GM11168 (cell line): ENCODE measurements at regions not wholly inside any gene's neighbourhood (a gene's known extent, or its start where the extent isn't known, plus 50 kb on each side); places are given as distances from the start of the nearest gene placed in this dataset.

Experiments
- in situ Hi-C: fragments of 300-500 bp; cut with MboI; formaldehyde crosslinking; loops from one replicate; pipeline ENCODE4 v1.12.0; 2022; ENCODE audit warnings: low sequenced_read_pairs; ENCODE audit not compliant: unreplicated experiment

- in situ Hi-C loops, result no loop called here
Observed at GRCh38 chr12:25013061-25013460, 64.2 kb upstream of the BCAT1 start.

GRCh38 chr12:25009496-25010092, 60.7 kb upstream of the BCAT1 start:
- in situ Hi-C loops, result no loop called here

- in situ Hi-C loops, result no loop called here
Observed at GRCh38 chr12:25005376-25005775, 56.5 kb upstream of the BCAT1 start.

GRCh38 chr12:25004447-25004846, 55.5 kb upstream of the BCAT1 start:
- in situ Hi-C loops, result no loop called here

GRCh38 chr12:25001311-25001710, 52.4 kb upstream of the BCAT1 start:
- in situ Hi-C loops, result no loop called here
